ENCODE measurements at regions not wholly inside any gene's neighbourhood (a gene's known extent, or its start where the extent isn't known, plus 50 kb on each side); places are given as distances from the start of the nearest gene placed in this dataset.

GRCh38 chr12:17478908-17479673, 610.9 kb downstream of the RERGL start:
- Histone ChIP-seq H3K9me3 (ENCODE audit: control extremely low read depth in 1 of 3, control insufficient read depth in 2 of 3, insufficient read depth in 1 of 3, low read length in 2 of 3) (peaks cover 0 to 15% (median 2%) of the 10 kb centered on the region in 3 donors), H3K4me2 (replicated peaks; ENCODE audit: low read depth, low read length, poor library complexity, severe bottlenecking) (no peak overlapping the region), H3K9ac (ENCODE audit: low read length) (no peak overlapping the region), H3K4me3 (ENCODE audit: control extremely low read depth in 1 of 5, extremely low read depth in 1 of 5, insufficient read depth in 1 of 5, low read depth in 2 of 5, low read length in 4 of 5) (no peak overlapping the region), H4K20me1 (ENCODE audit: control insufficient read depth, insufficient read depth, low read length, poor library complexity, severe bottlenecking) (no peaks in the 10 kb centered on the region), H3K27ac (ENCODE audit: low read length in 2 of 2) (no peak overlapping the region), H3K27me3 (replicated peaks in 1 of 4; ENCODE audit: control extremely low read depth in 1 of 4, control insufficient read depth in 3 of 4, insufficient read depth in 4 of 4, low read length in 3 of 4) (no peaks in the 10 kb centered on the region), H3K36me3 (replicated peaks in 1 of 2; ENCODE audit: control extremely low read depth in 1 of 2, control insufficient read depth in 1 of 2, extremely low read depth in 1 of 2, insufficient read depth in 2 of 2, low read length in 1 of 2) (no peaks in the 10 kb centered on the region), H3K4me1 (ENCODE audit: control insufficient read depth in 2 of 2, insufficient read depth in 2 of 2, low read length in 2 of 2) (no peaks in the 10 kb centered on the region), H3K79me2 (ENCODE audit: control insufficient read depth, insufficient read depth, low read length) (no peaks in the 10 kb centered on the region), H2AFZ (ENCODE audit: insufficient read depth, low read depth, low read length, poor library complexity, severe bottlenecking) (no peak overlapping the region)
- Mint-ChIP-seq H3K4me3 (no peak overlapping the region), H3K4me1 (no peaks in the 10 kb centered on the region), H3K27me3 (no peaks in the 10 kb centered on the region), H3K27ac (no peak overlapping the region), H3K9me3 (ENCODE audit: insufficient read depth) (peaks cover 8% of the 10 kb centered on the region)
- intact Hi-C loops (cut with micrococcal nuclease): no loop called here
- CTCF ChIA-PET: no interaction called here
- ATAC-seq (ENCODE audit: low read depth) (no peak), DNase-seq (no peak)
- TF ChIP-seq CTCF (IDR thresholded peaks at IDR 0.05) (no peak), EZH2 (IDR thresholded peaks at IDR 0.05; ENCODE audit: borderline replicate concordance, insufficient read depth, low read depth, low read length, poor library complexity, severe bottlenecking) (no peak)
- WGBS (ENCODE audit: insufficient coverage): 89% methylated on average over 7 of the region's 8 CpGs
- POLR2A ChIA-PET: no interaction called here

GRCh38 chr12:17470460-17470859, 619.5 kb downstream of the RERGL start:
- Histone ChIP-seq H2AFZ (ENCODE audit: insufficient read depth, low read depth, low read length, poor library complexity, severe bottlenecking) (no peak overlapping the region), H3K4me2 (replicated peaks; ENCODE audit: low read depth, low read length, poor library complexity, severe bottlenecking) (no peak overlapping the region), H3K27ac (ENCODE audit: low read length in 2 of 2) (no peak overlapping the region), H3K9me3 (ENCODE audit: control extremely low read depth in 1 of 3, control insufficient read depth in 2 of 3, insufficient read depth in 1 of 3, low read length in 2 of 3) (peaks cover 0 to 4% (median 0%) of the 10 kb centered on the region in 3 donors), H4K20me1 (ENCODE audit: control insufficient read depth, insufficient read depth, low read length, poor library complexity, severe bottlenecking) (no peaks in the 10 kb centered on the region), H3K27me3 (replicated peaks in 1 of 4; ENCODE audit: control extremely low read depth in 1 of 4, control insufficient read depth in 3 of 4, insufficient read depth in 4 of 4, low read length in 3 of 4) (no peaks in the 10 kb centered on the region), H3K4me1 (ENCODE audit: control insufficient read depth in 2 of 2, insufficient read depth in 2 of 2, low read length in 2 of 2) (no peaks in the 10 kb centered on the region), H3K4me3 (ENCODE audit: control extremely low read depth in 1 of 5, extremely low read depth in 1 of 5, insufficient read depth in 1 of 5, low read depth in 2 of 5, low read length in 4 of 5) (no peak overlapping the region), H3K79me2 (ENCODE audit: control insufficient read depth, insufficient read depth, low read length) (no peaks in the 10 kb centered on the region), H3K36me3 (replicated peaks in 1 of 2; ENCODE audit: control extremely low read depth in 1 of 2, control insufficient read depth in 1 of 2, extremely low read depth in 1 of 2, insufficient read depth in 2 of 2, low read length in 1 of 2) (no peaks in the 10 kb centered on the region), H3K9ac (ENCODE audit: low read length) (no peak overlapping the region)
- 91% methylated on average over 12 of the region's 12 CpGs for WGBS (ENCODE audit: insufficient coverage)
- ChIA-PET POLR2A (no interaction called here), CTCF (no interaction called here)
- Mint-ChIP-seq H3K4me1 (no peaks in the 10 kb centered on the region), H3K27ac (no peak overlapping the region), H3K4me3 (no peak overlapping the region), H3K27me3 (no peaks in the 10 kb centered on the region), H3K9me3 (ENCODE audit: insufficient read depth) (no peaks in the 10 kb centered on the region)
- intact Hi-C loops (cut with micrococcal nuclease): no loop called here
- TF ChIP-seq CTCF (IDR thresholded peaks at IDR 0.05) (no peak), EZH2 (IDR thresholded peaks at IDR 0.05; ENCODE audit: borderline replicate concordance, insufficient read depth, low read depth, low read length, poor library complexity, severe bottlenecking) (no peak)
- DNase-seq (no peak), ATAC-seq (ENCODE audit: low read depth) (no peak)

Measured in B cell (primary cell).